Neural progenitor cell (in vitro differentiated cells): ENCODE measurements at regions not wholly inside any gene's neighbourhood (a gene's known extent, or its start where the extent isn't known, plus 50 kb on each side); places are given as distances from the start of the nearest gene placed in this dataset.

Experiments used
- EZH2 ChIP-seq: fragments of 200-600 bp; sonication (generic); IDR thresholded peaks from 2 replicates; pipeline ENCODE4 v1.6.1; 2017; ENCODE audit warnings: antibody characterized with exemption, mild to moderate bottlenecking, moderate library complexity
- EZH2phosphoT487 ChIP-seq: fragments of 200-600 bp; sonication (generic); IDR thresholded peaks from 2 replicates; pipeline ENCODE4 v1.6.1; 2017; ENCODE audit warnings: antibody characterized with exemption
- TF ChIP-seq, protein P1 (sequence below): fragments of 200-600 bp; sonication (generic); IDR thresholded peaks from 2 replicates; pipeline ENCODE4 v1.5.1; 2017; ENCODE audit warnings: antibody characterized with exemption, mild to moderate bottlenecking

GRCh38 chr5:119795768-119796167, 166.4 kb downstream of the FAM170A start:
- TF ChIP-seq, protein P1, sequence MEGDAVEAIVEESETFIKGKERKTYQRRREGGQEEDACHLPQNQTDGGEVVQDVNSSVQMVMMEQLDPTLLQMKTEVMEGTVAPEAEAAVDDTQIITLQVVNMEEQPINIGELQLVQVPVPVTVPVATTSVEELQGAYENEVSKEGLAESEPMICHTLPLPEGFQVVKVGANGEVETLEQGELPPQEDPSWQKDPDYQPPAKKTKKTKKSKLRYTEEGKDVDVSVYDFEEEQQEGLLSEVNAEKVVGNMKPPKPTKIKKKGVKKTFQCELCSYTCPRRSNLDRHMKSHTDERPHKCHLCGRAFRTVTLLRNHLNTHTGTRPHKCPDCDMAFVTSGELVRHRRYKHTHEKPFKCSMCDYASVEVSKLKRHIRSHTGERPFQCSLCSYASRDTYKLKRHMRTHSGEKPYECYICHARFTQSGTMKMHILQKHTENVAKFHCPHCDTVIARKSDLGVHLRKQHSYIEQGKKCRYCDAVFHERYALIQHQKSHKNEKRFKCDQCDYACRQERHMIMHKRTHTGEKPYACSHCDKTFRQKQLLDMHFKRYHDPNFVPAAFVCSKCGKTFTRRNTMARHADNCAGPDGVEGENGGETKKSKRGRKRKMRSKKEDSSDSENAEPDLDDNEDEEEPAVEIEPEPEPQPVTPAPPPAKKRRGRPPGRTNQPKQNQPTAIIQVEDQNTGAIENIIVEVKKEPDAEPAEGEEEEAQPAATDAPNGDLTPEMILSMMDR = no peak
- TF ChIP-seq EZH2phosphoT487 (no peak), EZH2 (no peak)
